ENCODE measurements at regions not wholly inside any gene's neighbourhood (a gene's known extent, or its start where the extent isn't known, plus 50 kb on each side); places are given as distances from the start of the nearest gene placed in this dataset.

DNA sequence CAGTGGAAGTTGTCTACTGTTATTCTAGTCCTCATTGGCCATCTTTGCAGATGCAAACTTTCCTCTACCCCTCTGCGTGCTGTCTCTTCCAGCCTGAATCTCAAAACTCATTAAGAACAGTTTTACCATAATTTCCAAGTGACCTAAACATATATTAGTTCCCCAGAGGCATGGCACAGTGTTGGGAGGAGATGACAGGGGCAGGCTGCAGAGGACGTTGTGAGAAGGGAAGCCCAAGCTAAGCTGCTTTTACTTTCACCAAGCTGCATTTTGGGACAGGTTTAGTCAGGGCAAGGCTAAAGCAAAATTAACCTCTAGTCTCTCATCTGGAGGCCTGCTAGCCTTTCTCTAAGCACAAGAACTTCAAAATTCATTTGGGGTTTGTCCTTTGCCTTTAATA is 318.6 kb upstream of the SATB1 start:
- H3K4me3 ChIP-seq (ENCODE audit: low read depth, low read length, poor library complexity, severe bottlenecking): no peak overlapping the region
- no TSS peak for BruUV-seq (replicated peaks)
- H3K4me1 ChIP-seq (ENCODE audit: insufficient read depth, low read length, poor library complexity, severe bottlenecking): no peaks in the 10 kb centered on the region
- ChIA-PET POLR2A (ENCODE audit: low non-redundant PET) (no interaction called here), CTCF (no interaction called here)
- no peaks in the 10 kb centered on the region for H3K9me3 ChIP-seq (ENCODE audit: low read depth, low read length, poor library complexity, severe bottlenecking)
- H3K27ac ChIP-seq (ENCODE audit: low read depth, low read length, poor library complexity, severe bottlenecking): no peak overlapping the region
- no peaks in the 10 kb centered on the region for H3K36me3 ChIP-seq (ENCODE audit: insufficient read depth, low read length, poor library complexity, severe bottlenecking)
- H3K27me3 ChIP-seq (replicated peaks; ENCODE audit: insufficient read depth, low read depth, low read length, poor library complexity): no peaks in the 10 kb centered on the region
- no peak for DNase-seq (ENCODE audit: low spot score)
- no peak for TF ChIP-seq EZH2 (IDR thresholded peaks at IDR 0.05; ENCODE audit: borderline replicate concordance, low read depth, low read length, poor library complexity, severe bottlenecking)
- TF ChIP-seq, protein P1, sequence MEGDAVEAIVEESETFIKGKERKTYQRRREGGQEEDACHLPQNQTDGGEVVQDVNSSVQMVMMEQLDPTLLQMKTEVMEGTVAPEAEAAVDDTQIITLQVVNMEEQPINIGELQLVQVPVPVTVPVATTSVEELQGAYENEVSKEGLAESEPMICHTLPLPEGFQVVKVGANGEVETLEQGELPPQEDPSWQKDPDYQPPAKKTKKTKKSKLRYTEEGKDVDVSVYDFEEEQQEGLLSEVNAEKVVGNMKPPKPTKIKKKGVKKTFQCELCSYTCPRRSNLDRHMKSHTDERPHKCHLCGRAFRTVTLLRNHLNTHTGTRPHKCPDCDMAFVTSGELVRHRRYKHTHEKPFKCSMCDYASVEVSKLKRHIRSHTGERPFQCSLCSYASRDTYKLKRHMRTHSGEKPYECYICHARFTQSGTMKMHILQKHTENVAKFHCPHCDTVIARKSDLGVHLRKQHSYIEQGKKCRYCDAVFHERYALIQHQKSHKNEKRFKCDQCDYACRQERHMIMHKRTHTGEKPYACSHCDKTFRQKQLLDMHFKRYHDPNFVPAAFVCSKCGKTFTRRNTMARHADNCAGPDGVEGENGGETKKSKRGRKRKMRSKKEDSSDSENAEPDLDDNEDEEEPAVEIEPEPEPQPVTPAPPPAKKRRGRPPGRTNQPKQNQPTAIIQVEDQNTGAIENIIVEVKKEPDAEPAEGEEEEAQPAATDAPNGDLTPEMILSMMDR (conservative IDR thresholded peaks at IDR 0.05; ENCODE audit: low read depth, low read length): no peak
- intact Hi-C loops (cut with micrococcal nuclease; ENCODE audit: unreplicated experiment): no loop called here

DNA sequence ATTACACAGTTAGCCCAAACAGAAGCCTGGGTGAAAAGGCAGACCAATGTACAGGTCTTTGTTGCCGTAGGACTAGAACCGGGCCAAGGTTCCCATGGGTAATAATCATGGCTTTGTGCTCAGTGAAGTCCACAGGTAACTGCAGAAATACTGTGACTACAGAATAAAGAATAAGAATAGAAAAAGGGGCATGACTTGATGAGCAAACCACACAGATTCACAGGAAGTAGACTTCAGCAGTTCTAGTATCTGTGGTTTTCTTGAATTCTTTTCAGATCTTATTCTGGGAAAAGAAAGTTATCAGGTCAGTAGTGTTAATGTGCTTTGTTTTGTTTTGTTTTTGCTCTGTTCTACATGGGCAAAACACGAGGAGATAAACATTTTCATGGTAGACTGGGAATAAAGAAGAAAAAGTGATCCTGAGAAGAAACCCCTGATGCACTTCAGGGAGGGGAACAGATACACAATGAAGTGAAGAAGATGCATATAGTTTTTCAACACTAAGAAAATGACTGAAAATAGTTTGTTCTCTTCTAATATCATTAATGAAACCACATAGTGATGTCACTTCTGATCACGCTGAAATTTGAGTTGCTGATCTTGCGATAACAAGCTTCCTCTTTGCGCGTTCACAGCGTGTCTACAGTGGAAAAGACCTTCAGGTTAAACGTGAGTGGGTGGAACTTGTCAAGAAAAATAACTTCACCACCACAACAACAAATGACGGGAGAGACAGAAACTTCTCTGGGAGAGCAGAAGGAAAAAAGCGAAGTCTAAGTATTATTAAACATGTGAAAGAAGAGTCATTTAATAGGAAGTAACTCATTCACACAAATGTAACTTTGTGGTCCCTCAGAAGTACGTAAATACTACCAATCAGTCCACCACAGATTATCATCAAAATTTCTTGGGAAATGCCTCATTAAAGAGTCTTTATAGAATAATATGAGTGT is 315.8 kb upstream of the SATB1 start:
- BruUV-seq (replicated peaks): no TSS peak
- H3K27ac ChIP-seq (ENCODE audit: low read depth, low read length, poor library complexity, severe bottlenecking): no peak overlapping the region
- intact Hi-C loops (cut with micrococcal nuclease; ENCODE audit: unreplicated experiment): no loop called here
- ChIA-PET POLR2A (ENCODE audit: low non-redundant PET) (no interaction called here), CTCF (no interaction called here)
- DNase-seq (ENCODE audit: low spot score): no peak
- no peaks in the 10 kb centered on the region for H3K4me1 ChIP-seq (ENCODE audit: insufficient read depth, low read length, poor library complexity, severe bottlenecking)
- no peak overlapping the region for H3K4me3 ChIP-seq (ENCODE audit: low read depth, low read length, poor library complexity, severe bottlenecking)
- H3K9me3 ChIP-seq (ENCODE audit: low read depth, low read length, poor library complexity, severe bottlenecking): no peaks in the 10 kb centered on the region
- TF ChIP-seq, protein P1 (conservative IDR thresholded peaks at IDR 0.05; ENCODE audit: low read depth, low read length): no peak
- TF ChIP-seq EZH2 (IDR thresholded peaks at IDR 0.05; ENCODE audit: borderline replicate concordance, low read depth, low read length, poor library complexity, severe bottlenecking): no peak
- no peaks in the 10 kb centered on the region for H3K27me3 ChIP-seq (replicated peaks; ENCODE audit: insufficient read depth, low read depth, low read length, poor library complexity)
- H3K36me3 ChIP-seq (ENCODE audit: insufficient read depth, low read length, poor library complexity, severe bottlenecking): no peaks in the 10 kb centered on the region

DNA sequence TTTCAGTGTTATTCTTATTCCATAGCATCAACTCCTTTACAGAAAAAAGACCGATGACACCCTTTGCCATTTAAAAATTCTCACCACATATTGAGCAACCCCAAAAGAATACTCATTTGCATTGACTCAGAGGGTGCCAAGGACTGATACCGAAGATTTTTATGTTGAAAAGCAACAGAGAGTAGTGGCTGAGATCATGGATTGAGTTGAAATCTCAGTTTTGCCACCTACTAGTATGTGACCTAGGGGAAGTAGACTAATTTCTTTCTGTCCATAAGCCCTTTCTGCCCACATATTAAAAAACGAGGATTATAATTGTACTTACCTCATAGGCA is 313.9 kb upstream of the SATB1 start:
- Histone ChIP-seq H3K9me3 (ENCODE audit: low read depth, low read length, poor library complexity, severe bottlenecking) (no peaks in the 10 kb centered on the region), H3K36me3 (ENCODE audit: insufficient read depth, low read length, poor library complexity, severe bottlenecking) (no peaks in the 10 kb centered on the region), H3K27me3 (replicated peaks; ENCODE audit: insufficient read depth, low read depth, low read length, poor library complexity) (no peaks in the 10 kb centered on the region), H3K4me3 (ENCODE audit: low read depth, low read length, poor library complexity, severe bottlenecking) (no peak overlapping the region), H3K4me1 (ENCODE audit: insufficient read depth, low read length, poor library complexity, severe bottlenecking) (no peaks in the 10 kb centered on the region), H3K27ac (ENCODE audit: low read depth, low read length, poor library complexity, severe bottlenecking) (no peak overlapping the region)
- no peak for DNase-seq (ENCODE audit: low spot score)
- intact Hi-C loops (cut with micrococcal nuclease; ENCODE audit: unreplicated experiment): no loop called here
- CTCF ChIA-PET: no interaction called here
- BruUV-seq (replicated peaks): no TSS peak
- POLR2A ChIA-PET (ENCODE audit: low non-redundant PET): no interaction called here
- TF ChIP-seq EZH2 (IDR thresholded peaks at IDR 0.05; ENCODE audit: borderline replicate concordance, low read depth, low read length, poor library complexity, severe bottlenecking): no peak
- TF ChIP-seq, protein P1 (conservative IDR thresholded peaks at IDR 0.05; ENCODE audit: low read depth, low read length): no peak
